GM21825 (cell line): ENCODE measurements at regions not wholly inside any gene's neighbourhood (a gene's known extent, or its start where the extent isn't known, plus 50 kb on each side); places are given as distances from the start of the nearest gene placed in this dataset.

ENCODE experiments used
- ATAC-seq: cut with Tn5 transposase; IDR thresholded peaks from one replicate; pipeline ENCODE4 v1.9.1; 2021; ENCODE audit warnings: mild to moderate bottlenecking, moderate library complexity; ENCODE audit not compliant: unreplicated experiment

DNA sequence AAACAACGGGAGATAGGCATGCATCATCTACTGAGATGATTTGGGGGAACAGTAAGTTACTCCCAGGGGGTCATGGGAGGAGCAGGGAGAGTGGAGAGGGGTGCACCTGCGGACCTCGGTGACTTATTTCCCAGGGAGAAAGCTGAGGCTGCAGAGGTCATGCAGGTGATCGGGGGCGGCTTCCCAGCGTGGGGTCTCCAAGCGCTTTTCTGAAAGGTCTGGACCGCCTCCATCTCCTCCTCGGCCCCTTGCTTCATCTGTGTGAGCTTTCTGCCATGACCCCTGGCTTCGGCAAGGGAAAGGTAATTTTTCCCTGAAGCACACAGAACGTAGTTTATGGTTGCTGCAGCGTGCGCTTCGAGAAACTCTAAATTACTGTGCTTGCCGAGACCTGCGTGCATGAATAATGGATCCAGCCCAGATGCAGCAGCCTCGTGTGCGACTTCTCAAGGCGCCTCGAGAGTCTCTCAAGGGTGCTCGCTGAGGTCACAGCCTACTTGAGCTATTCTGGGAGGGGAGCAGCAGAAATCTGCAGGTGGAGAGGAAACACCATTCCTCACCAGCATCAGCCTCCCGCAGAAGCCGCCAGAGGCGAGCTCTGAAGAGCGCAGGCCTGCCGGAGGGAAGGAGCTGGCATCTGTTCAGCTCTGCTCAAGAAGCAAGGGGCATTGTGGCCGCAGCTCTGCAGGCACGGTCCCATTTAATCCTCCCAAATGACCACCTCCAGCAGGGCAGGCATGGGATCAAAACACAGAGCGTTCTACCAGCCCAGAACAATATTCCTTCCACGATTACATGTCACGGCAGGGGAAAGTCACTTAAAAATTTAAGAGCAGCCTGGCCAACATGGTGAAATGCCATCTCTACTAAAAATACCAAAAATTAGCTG, 308.4 kb upstream of the MYT1L start:
- no peak for ATAC-seq

DNA sequence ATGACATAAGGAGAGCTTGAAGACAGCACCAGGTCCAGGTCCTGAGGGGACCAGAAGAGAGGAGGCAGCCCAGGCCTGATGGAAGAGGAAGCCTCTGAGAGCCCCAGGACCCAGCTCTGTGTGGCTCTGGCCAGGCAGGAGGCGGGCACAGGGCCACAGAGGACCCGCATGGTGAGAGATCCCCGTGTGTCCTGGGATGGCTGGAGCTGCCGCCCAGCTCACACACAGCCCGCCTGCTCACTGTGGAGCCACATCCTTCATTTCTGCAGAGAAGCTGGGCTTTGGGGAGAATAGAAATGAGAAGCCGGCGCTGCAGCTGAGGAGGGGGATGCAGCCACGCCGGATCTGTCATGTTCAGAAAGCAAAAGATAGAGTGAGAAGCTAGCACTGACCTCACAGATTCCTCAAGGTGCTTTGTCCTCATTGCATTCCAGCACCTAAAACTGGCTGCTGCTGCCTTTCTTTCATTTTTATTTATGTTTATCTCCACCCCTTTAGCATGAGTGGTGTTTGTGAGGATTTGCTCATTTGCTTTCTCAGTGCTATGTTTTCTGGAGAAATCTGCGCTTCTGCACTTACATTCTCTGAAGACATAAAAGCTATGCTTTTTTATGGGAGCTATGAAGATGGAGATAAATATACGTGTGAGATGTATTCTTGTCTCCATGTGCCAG, 307.6 kb upstream of the MYT1L start:
- ATAC-seq, result no peak

DNA sequence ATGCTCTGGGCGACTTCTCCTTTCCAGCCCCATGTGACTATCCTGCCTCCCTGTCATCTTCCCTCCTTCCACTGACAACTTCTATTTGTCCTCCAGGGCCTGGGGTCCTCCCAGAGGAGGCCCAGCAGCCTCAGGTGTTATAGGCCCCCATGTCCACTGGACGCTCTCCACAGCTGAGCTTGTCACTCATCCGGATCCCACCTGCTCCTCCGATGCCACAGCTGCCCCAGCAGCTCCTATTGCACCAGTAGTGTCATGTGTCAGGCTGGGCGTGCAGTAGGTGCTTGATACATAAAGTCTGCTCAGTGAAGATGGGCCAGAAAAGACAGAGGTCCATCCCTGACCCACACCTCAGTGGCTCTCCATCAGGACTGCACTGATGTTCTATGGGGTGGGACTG, 305.7 kb upstream of the MYT1L start:
- no peak for ATAC-seq

DNA sequence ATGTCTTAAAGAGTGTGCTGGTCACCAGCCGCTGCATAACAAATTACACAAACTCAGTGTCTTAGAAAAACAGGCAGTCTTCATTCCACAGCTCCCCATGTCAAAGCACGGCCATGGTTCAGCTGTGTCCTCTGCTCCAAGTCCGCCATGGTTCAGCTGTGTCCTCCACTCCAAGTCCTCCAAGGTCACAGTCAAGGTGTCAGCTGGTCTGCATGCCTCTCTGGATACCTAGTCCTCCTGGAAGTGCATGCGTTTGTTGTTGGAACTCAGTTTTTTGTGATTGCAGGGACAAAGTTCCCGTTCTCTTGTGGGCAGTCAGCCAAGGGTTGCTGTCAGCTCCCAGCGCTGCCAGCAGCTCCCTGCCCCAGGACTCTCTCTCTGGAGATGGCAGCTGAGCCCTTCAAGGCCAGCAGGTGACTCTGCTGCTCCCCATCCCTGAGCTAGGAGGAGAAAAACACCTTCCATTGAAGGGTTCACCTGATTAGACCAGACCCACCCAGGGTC, 304.0 kb upstream of the MYT1L start:
- no peak for ATAC-seq

DNA sequence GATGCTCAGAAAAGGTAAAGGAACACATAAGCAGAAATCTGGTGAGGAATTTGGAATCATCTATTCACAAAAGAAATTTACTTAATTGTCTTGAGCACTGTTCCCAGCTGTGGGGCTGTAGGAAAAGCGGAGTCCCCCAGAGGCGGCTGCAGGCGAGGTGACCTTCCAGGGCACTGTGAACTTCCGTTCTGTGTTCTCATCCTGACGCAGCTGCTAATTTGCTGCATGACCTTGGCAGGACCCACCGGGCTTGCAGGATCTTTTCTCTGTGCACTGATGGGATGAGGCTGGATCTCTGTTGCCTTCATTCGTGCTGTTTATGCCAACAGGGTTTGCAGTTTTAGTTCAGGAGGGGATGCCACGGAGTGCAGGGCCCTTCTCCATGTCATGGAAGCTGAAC, 301.9 kb upstream of the MYT1L start:
- no peak for ATAC-seq

DNA sequence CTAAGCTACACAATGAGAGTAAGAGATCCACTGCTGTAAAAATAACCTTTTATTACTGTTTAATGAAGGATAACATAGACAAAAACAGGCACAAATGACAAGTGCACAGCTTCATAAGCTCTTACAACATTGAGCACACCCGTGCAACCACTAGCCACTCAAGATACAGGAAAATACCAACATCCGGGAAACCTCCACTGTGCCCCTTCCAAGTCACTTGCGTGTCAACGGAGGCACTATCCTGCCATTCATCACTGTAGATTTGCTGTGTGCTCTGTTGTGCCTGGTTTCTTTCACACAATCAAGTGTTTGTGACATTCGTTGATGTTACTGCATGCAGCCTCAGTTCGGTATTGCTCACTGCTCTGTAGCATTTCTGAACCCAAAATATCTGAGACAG, 292.9 kb upstream of the MYT1L start:
- ATAC-seq, result no peak

DNA sequence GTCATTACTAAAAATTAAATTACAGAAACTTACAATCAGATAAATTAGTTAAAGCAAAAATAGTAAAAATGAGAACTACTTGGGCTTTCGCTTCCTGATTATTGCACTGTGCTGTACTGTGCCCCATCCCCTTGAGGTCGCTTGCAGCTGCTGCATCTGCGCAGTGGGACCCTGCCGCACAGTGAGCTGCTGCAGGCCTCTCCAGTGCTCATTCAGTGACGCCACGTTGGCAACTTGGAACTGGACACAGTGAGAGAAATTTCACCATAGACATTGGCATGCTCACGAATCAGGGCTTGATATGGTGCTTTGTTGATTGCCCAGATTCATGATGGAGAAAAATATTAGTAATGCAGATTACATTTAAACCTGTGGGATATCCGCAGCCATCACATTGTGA, 290.8 kb upstream of the MYT1L start:
- ATAC-seq, result no peak

DNA sequence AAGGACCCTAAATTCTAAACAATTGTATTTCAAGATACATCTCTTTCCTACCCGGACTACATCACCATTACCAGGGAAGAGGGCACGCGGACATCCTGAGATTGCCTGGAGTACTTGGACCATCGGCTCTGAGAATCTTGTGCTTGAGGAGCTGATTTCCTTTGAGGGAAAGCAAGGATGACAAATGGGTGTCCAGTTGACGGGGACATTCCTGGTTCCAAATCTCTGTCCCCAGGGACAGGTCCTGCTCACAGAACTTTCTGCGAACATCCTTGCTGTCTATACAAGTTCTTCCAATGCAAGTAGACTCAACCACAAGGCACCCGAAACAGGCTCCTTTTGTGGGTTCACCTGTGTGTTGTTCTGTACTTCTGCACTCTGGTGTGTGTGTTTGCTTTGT, 289.5 kb upstream of the MYT1L start:
- ATAC-seq, result no peak

DNA sequence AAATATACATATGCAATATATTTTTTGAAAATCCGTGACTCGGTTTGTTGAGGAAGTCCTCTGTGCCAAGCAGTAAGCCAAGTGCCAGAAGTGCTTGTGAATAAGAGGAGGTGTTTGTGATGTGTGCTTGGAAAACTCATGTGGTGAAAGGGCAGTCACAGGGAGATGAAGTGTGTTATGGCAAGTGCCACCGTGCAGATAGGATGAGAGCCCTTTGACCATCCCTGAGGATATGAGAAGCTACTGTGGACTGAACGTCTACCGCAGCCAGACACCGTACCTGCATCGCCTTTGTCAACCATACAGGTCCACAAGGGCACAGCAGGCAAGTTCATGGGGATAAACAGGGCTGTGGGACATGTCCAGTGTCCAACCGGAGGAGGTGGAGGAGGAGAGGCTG, 288.9 kb upstream of the MYT1L start:
- ATAC-seq, result no peak

DNA sequence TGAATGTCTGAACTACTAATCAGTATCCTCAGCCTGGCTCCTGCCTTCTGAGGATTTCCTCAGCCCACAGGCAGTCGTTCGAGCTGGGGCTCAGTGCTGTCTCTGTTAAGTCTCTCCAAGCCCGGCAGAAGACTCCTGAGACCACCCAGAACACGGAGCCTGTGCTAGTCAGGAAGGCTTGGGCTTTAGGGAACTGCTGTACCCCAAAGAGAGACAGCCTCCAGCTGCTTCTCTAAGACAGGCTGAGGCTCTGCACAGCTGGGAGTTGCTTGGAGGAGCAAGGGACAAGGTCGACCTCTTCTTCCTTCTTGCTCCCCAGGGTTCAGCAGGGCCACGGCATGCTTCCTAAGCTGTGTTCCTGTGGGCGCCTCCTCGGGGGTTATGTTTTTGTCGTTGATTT, 283.4 kb upstream of the MYT1L start:
- no peak for ATAC-seq

DNA sequence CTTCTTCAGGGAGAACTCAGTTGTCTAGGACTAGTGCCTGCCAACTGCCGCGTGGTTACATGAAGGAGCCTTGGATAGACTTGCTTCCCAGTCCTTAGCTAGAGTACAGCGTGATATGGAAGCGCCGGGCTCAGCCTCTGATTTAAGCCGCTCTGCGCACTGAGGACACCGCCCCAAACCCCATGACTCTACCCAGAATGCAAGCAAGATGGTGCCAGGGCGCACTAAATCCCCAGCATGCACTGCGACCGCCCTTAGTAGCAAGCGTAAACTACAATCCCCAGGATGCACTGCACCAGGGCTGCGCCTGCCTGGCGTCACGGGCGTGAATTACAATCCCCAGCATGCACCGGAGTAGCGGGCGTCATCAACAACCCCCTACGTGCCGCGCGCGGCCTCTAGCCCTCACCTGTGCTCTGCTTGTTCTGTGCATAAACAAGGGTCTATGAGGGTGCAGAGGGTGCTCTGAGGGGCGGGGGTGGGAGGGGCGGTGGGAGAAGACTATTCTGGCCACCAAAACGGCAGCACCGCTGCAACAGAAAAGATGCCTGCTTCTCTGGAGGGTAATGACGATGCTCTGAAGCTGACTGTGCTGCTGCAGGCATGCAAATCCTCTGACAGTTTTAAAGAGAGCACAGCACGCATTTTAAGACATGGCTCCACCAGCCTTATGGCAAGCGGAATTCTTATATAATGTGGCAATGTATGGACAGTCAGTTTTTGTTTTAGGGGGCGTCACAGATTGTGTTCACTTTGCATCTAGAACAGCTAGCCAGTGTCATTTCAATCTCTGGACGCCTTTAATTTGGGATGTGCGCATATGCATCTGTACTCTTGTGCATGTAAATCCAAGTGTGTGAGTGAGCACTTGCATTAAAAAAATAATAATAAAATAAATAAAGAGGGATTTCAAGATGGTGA, 282.5 kb upstream of the MYT1L start:
- ATAC-seq, result peak; percentile 100

DNA sequence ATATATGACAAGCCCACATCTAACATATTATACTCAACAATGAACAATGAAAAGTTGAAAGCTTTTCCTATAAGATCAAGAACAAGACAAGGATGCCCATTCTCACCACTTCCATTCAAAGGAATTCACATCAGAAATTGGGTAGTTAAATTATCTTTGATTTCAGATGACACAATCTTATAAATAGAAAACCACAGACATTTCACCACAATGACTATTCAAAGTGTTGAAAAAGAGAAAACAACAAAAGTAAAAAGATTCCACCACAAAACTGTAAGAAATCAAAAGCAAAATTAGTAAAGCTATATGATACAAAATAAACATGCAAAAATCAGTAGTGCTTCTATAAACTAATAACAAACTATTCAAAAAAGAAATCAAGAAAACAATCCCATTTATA, 279.7 kb upstream of the MYT1L start:
- ATAC-seq, result no peak

DNA sequence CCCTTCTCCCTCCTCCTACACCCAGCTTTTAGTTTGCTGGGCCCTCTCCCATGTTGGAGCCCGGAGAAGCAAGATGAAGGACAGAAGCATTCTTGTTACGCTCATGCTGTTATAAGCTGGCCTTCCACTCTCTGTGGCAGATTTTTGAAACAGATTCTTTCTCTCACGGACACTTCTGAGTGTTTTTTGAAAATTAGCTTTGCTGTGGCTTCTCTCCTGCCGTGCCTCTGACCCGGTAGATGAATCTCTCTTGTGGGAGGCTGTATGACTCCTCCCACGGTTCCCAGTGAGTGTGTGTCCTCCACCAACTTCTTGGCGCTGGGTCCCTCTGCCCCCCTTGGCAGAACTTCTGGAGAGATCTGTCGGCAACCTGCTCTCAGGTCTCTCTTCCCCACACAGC, 269.3 kb upstream of the MYT1L start:
- ATAC-seq, result no peak

DNA sequence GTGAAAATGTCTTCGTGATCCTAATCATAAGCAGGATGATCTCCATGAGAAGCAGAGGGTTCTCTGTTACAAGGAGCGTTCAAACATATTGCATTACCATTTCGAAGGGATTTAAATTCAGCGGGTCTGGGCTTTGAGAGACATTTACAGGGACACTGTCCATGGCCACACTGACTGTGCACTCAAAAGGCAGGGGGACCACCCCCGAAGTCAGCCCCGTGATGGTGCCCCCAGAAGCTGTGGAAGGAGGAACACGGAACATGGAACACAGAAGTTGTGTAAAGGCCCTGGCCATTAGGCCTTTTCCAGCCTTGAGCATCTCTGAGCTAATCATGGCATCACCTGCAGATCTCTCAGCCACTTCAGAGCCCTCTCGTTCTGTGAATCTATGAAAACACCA, 268.4 kb upstream of the MYT1L start:
- no peak for ATAC-seq

DNA sequence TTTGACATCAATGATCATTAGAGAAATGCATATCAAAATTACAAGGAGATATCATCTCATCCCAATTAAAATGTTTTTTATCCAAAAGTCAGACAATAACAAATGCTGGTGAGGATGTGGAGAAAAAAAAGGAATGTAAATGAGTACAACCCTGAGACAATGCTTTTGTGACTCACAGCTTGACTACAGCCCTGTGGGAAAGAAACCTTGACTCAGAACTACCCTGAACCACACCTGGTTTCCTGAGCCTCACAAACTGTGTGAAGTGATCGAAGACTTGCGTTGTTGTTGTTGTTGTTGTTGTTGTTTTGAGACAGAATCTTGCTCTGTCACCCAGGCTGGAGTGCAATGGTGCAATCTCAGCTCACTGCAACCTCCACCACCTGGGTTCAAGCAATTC, 266.6 kb upstream of the MYT1L start:
- ATAC-seq, result no peak

DNA sequence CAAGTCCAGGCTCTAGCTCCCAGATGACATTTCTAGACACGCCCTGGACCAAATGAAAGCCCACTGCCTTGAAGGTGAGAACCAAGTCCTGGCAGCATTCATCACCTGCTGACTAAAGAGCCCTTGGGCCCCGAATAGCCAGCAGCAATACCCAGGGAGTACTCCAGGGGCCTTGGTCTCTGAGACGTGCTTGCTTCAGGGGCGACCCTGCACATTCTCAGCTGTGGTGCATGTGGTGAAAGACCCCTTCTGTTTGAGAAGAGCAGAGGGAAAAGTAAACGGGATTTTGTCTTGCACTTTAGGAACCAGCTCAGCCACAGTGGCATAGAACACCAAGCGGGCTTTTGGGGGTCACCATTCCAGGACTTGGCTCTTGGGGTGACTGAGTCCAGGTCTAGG, 260.5 kb upstream of the MYT1L start:
- ATAC-seq, result no peak

DNA sequence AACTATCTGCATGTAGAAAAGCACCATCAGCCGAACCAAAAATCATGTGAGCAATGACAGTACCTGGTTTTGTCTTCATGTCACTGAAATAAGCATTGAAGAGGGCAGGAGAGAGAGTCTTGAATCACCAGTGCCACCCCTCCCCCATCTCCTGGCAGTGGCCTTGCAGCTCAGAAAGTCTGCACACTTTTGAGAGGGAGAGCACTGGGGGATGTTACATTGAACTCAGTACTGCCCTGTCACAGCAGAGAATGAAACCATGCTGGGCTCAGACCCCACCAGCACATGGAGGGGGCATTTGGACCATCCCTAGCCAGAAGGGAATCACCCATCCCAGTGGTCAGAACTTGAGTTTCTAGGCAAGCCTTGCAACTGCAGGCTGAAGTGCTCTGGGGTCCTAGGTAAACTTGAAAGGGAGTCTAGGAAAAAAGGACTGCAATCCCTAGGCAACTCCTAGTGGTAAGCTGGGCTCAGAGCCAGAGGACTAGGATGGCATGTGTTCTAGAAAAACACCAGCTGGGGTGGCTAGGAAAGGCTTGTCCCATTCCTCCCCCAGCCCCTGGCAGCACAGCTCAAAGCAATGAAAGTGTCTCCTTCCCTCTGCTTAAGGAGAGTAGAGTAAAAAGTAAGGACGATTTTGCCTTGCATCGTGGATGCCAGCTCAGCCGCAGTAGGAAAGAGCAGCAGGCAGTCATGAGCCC, 259.9 kb upstream of the MYT1L start:
- no peak for ATAC-seq

DNA sequence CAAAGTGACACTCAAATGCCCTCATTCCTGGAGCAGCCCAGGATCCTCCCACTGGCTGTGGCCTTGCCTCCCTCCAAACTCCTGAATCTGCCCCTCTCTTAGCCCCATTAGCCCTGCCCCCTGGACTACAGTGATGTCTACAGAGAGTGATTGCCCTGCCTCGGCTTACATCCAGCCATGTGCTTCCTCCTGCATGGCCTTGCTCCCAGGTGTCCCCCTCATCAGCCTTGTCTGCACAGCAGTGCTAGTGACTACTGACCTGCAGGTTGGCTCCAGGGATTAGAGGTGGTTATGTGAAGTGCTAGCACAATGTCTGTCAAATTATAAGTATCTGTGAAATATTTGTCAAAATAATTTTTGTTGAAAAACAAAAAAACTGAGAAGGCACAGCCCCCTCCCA, 259.1 kb upstream of the MYT1L start:
- no peak for ATAC-seq

DNA sequence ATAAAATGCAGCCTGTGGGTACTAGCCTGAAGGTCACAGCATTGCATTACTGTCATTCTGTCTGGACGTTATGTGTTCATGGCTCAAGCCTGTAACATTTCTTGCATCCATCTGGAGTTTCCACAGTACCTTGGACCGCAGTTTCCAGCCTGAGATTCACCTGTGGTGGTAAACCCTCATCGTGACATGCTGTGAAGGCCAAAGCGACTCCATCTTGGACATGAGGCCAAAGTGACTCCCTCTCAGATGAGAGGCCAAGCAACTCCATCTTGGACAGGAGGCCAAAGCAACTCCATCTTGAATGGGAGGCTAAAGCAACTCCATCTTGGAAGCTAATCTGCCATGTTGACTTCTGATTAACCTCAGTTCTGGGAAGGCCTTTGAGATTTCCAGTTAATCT, 257.7 kb upstream of the MYT1L start:
- no peak for ATAC-seq

DNA sequence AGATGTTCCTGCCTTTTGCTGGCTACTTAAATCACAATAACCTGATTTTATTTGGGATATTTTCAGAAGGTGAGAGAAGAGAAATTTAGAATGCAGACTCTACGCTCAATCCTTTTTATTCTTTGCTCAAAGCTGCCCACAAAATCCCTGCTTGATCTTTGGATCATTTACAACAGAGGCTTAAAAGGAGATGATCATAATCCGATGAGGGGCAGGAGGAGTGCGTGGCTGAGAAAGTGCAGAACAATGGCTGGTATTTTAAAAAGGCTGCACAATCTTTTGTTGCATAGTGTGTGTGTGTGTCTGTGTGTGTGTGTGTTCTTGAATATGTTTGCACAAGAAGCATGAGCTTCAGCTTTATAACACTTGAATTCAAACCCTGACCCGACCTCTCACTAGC, 256.3 kb upstream of the MYT1L start:
- no peak for ATAC-seq

DNA sequence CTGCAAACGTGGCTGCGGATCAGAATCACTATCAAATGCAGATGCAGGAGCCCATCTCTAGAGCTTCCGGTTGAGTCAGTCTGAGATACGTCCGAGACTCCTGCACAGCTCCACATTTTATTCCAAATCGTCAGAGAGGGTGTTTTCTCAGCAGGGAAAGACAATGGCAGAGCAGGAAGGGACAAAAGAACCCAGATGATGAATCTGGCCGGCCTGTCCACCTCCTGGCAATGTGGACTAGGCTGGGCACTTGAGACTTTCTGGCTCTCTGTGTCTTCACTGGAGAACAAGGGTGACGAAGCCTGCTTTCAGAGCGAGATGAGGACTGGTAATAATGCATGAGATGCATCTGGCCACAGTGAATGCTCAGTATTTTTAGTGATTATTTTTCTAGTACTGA, 255.9 kb upstream of the MYT1L start:
- ATAC-seq, result no peak
